ENCODE measurements at regions not wholly inside any gene's neighbourhood (a gene's known extent, or its start where the extent isn't known, plus 50 kb on each side); places are given as distances from the start of the nearest gene placed in this dataset.

DNA sequence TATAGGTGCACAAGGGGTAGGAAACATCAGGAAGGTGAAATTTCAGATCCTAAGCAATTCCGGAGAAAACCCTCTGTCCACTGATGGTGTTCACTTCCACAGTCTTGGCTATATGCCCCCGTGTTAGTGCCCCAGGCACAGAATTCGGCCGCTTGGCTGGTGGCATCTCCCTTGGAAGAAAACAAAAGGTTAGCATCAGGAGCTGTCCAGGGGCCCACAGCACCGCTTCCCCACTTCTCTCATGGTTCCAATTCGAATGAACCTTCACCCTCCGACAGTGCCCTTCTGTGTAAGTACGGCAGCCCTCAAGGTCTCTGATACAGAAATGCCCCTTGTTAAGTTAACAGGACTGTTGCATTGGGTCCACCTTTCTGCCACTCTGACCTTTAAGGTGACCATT lies 409.0 kb downstream of the GADD45G start:
- DNase-seq: no peak

DNA sequence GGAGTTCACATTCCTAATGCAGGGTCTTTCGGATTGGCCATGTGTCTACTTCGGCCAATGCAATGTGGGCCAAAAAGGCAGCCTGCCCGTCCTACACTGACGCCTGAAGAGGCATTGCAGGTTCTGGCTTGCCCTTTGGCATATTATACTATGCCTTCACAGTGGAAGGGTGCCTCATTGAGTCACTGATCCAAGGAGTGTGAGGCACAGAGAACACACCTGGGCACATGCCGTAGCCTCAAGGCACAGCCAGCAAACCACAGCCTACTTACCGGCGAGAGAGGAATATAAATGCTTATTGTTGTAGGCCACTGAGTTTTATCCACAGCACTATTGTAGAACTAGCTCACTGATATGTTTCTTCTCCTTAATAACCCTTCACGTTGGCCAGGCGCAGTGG lies 409.6 kb downstream of the GADD45G start:
- no peak for DNase-seq

DNA sequence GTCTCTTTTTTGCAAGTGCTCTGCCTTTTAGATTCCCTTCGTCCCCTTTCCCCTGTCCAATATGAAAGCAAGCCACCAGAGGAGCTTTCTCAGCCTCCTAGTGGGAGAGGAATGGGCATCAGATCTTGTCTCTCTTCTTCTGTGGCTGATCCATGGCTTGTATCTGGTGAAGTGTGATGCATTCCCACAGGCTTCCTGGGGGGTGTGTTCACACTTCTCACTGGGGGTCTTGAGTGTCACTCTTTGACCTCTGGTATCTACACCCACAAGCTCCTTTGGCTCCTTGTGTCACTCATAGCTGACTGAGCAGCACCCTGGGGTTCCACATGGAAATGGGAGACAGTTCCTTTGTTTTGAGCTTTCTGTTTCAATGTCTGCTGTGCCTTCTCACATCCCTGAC lies 411.5 kb downstream of the GADD45G start:
- DNase-seq: no peak

DNA sequence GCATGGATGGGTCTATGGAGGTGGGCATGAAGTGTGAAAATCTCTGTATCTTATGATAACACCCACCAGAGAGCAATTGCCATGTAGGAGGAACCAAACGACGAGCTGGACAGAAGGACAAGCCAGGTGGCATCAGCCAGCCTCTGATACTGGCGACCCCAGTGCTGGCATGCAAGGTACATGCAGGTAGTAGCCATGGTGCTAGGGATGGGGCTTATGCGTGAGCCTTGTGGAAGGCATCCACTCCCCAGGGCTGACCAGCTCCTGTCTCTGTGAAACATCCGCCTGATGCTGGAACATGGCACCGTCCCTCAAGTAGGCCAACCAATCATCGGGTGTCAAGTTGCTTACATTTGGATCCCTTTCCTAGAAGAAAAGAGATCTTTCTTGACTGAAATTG lies 412.9 kb downstream of the GADD45G start:
- no peak for DNase-seq

DNA sequence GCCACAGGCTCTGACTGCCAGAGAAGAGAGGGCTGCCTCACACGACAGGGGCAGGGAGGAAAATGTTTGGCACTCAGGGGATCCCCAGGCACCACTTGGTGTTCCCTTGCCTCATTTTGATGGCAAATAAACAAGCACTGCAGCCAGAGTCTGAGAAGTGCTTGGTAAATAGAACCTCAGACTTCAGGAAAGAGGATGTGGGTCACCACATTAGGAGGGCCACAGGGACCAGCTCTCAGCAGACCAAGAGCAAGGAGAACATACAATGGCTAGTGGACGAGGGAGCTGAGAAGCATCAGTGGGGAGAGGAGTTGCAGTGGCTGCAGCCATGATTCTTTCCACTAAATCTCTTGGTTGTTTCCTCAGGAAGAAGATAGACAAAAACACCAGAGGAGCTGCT lies 413.9 kb downstream of the GADD45G start:
- DNase-seq: no peak

DNA sequence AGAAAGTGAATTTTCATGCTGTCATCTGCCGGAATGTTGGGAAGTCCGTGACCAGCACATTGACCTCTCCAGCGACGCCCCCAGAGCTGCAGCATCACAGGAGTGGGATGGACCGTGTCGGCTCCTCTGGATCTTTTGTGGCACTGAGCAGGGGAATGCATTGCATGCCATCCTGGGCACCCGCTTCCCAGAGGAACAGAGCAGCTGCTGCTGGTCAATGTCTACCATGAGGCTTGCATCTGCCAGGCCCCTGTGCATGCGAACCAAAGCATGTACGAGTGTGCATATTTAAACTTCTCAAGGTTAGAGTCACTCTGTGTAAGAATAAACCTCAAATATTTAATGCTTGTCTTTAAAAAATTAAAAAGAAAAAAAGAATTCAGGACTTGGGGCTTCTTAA lies 414.8 kb downstream of the GADD45G start:
- DNase-seq: no peak

DNA sequence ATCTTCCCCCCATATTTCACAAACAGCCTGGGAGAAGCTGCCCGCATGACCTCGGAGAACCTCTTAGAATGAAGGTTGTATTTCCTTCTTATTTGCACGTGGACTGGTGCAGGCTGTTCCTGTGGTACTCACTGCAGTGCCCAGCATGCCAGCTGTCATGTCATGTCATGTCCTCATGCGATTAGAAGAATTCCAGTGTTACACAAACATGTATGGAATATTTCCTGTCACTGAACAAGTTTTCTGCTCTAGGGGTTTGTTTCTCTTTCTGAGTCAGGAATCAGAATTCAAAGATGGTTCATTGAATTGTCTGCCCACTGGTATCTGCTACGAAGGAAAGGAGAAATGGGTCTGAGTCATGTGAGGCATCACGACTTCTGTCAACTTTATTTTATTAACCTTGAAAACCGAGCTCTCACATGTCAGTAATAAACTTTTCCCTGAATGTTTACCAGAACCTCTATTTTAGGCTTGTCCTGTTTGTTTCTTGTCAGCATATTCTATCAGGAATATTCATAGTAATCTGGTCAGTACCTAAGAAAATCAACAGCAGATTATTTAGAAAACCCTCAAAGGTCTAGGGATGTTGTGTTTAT lies 415.6 kb downstream of the GADD45G start:
- no peak for DNase-seq

DNA sequence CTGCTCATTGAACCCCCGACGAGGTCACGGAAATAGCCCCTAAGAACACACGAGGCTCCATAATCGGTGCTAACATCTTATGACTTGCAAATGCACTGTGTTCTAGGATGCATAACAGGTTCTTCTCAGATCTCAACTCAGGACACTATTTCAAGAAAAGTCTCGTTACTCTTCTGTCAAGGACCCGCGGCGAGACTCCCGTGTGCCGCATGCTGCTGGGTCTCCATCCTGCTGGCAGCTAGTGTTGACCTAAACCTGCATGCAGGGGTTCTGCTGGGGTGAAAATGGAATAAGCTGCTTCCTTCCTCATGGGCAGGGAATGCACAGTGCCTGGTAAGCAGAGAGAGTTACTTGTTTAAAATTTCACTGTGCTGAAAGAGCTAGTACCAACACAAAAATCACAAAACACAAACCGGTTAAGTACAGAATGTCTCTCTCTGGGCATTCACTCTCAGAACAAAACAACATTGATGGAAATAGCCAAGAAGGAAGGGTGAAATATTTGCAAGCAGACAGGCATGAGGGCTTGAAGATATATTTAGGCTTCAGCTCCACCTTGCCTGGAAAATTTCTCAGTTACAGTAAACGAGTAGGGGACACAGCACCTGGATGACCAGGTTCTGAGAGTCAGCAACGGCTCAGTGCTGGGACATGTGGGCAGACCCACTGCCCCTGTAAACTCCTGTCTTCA lies 416.5 kb downstream of the GADD45G start:
- no peak for DNase-seq

DNA sequence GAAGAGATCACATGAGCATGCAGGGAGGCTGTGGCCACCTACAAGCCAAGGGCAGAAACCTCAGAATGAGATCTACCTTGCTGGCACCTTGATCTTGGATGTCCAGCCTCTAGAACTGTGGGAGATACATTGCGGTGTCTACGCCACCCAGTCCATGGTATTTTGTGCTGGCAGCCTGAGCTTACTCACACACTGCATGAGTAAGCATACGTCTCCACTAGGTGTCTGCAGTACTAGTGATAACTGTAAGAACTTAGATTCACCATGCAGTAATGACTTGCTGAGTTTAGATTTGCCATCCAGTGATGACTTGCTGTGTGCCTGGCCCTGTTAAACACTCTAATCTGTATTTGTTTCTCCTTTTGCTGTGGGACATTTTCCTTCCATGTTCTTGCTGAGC lies 417.7 kb downstream of the GADD45G start:
- no peak for DNase-seq

DNA sequence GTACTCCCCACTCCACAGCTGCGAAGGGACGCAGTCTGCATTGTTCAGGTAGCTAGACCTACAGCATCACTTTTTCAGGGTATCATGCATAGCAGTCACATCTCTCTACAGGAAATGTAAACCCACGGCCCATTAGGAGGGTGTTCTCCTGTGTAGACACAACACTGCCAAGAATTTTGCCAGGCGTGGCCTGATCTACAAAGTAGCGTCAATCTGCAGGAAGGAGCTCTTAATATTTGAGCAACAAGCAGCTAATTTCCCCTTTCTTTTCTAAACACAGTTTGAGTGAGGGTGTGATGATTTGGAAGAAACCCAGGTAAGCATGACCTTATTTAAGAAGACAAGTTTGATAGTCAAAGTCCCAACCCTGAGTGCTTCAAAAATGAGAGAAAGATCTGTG lies 419.0 kb downstream of the GADD45G start:
- no peak for DNase-seq

DNA sequence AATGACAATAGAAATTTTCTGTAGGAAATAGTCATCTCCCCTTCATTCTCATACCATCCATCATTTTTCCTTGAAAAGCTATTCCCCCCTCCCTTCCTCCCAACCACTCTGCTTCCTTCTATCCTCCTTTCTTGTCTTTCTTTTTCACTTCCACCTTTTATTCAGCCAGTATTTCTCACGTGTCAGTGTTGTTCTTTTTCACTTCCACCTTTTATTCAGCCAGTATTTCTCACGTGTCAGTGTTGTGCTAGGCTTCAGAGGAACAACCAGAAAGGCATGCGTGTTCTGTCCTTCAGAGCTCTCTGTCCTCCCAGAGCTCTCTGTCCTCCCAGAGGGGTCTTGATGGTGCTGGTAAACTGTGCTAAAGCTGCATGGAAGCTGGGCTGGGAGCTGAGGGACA lies 419.6 kb downstream of the GADD45G start:
- no peak for DNase-seq

DNA sequence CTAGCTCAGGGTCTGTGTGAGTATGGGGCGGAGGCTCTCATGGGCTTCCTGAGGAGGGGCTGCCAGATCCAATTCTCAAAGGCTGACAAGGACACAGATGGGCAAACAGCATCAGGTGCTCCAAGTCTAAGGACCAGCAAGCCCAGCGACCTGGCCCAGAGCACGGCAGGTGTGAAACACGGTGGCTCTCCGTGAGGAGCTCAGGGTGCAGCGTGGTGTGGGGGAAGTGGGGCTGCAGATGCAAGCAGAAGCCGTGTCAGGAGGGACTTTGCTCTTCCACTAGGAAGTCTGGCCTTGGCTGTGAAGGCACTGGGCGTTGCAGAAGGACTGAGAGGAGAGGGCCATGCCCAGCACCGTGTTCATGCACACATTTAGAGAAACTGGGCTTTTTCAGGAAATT lies 420.0 kb downstream of the GADD45G start:
- DNase-seq: no peak

DNA sequence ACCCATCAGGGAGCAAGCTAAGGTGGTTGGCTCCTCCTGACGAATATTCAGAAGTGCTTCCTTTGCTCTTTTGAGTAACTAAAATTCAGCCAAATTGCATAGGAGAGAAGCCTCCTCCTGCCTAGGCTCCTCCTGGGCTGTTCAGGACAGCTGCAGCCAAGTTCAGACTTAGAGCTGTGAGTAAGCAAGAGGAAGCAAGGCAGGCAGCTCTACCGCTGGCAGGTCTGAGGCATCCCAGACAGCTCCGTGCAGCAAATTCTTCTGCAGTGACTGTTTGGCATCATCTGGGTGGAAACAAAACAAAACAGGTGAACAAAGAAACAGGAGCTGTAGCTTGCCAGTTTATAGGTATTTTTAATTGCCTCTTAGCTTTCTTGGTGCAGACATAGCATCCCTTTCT lies 421.0 kb downstream of the GADD45G start:
- DNase-seq: no peak

DNA sequence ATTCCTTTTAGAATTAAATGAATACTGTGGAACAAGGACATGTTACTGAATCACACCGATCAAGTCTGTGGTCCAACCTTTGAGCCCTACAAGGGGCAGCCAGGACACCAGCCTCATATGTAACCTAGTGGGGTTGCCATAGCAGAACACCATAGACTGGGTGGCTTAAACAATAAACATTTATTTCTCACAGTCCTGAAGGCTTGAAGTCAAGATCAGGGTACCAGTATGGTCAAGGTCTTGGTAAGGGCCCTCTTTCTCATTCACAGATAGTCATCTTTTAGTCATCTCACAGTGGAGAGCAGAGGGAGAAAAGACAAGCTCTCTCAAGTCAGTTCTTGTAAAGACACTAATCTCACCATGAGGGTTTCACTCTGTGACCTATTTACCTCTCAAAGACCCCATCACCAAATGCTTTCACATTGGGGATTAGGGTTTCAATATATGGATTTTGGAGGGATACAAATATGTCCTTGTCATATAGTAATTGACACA lies 422.5 kb downstream of the GADD45G start:
- DNase-seq: no peak

DNA sequence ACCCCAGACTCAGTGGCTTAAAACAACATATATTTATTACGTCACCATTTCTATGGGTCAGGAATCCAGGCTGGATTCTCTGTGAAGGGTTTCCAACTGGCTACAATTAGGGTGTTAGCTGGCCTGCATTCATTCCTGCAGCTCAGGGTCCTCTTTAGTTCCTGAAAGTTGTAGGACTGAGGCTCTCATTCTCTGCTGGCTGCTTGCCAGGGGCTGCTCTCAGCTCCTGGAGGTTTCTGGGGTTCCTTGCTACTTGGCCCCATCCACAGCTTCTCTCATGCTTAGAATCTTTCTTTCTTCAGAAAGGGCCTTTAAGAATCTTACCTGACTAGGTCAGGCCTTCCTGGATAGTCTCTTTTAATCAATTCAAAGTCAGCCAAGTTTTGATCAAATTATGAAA lies 424.6 kb downstream of the GADD45G start:
- no peak for DNase-seq

DNA sequence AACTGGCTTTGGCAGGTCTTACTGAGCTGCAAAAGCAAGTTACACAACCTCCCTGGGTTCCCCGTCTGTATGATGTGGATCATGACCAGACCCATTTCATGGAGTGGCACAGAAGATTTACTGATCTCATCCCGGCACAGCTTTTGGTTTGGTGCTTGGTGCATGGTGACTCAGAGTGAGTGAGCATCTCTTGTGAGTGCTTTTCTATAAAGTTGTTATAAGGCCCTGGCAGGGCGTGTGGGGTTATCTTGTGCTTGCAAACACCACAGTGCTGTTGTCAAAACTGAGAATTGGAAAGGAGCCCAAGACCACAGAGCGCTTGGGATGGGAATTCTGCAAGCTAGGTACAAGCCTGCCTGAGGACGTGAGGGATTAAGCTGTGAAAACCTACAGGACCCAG lies 425.2 kb downstream of the GADD45G start:
- no peak for DNase-seq

DNA sequence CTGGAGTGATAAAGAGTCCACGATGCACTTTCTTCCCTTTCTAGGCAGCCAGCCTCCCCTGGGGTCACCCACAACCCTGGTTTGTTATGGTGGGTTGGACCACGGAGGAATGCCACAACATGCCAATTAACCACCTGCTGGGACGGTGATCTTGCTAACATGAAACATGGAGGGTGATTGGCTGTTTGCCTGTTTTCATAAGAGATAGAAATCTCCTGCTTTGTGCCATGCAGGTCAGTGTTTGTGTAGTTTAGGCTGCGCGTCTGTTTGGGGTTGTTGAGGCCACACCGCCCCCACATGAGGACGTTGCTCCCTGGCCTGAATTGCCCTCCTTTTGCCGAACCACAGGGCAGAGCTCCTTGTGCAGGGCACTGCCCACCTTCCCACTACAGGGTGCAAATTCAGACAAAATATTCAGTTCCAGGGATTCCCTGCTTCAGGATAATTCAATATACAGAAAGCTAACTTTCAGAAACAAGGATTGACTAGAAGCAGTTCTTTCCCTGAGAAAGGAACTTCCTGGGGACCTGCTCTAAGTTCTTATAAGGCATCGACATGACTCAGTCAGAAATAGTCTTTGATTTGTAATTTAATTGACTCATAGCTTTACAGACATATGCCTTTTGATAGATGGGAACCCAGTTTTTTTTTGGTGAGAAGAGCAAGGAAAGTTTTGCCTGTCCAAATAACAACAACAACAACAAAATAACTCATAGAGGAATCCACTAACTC lies 427.6 kb downstream of the GADD45G start:
- DNase-seq: no peak

DNA sequence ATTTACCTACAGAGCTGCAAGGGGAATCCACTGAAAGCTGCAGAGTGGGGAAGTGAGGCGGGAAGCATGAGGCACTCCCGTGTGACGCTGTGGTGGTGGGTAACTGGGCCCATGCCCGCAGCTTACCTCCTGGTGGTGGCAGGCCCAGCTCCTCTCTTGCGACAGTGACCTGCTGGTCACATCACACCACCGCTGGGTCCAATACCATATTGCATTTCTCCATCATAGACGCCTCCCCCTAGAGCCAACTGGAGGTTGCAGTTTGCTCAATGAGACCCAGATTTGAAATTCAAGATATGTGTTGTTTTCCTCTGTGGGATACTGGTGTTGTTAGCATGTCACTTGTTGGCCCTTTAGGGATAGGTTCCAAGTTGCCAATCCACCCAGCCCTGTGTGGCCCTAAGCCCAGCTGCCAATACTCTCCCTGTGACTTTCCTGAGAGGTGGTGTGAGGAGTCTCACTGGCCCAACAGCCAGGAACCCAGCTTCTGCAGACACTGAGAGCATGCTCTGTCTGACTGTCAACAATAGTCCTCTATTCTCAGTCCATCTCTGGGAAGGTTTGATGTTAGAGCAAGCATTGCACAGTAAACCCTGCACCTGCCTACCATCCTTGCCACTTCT lies 428.3 kb downstream of the GADD45G start:
- DNase-seq: no peak

DNA sequence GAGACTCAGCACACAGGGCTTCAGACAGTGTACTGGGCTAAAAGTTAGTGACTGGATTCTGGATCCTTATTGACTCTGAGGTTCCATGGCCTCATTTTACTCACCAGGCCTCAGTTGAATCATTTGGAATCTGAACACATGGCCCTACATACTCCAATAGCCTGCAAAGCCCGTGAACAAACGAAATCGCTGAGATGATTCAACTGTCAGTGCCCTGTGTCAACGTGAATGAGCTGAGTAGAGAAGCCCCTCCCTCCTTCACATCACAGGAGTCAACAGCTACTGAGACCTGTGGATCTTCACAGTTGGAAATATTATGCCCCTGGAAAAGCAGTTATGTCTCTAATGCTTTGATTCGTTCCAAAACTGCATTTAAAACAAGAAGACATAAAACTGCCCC lies 429.3 kb downstream of the GADD45G start:
- DNase-seq: no peak

DNA sequence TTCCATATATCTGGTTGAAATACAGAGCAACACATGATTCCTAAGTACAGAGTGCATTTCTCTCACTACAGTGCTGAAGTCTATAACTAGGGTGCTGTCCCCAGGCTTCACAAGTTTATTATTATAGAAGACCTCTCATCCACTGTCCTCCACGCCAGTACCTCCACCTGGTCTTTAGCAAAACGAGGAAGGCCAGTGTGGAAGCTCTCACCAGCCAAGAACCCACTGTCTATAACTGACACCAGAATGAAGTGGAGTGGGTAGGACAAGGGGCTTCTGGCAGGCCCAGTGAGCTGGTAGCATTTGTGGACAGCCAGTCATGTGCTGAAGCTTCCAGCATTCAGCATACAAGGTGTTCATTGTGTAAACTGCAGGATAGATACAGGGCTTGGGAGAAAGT lies 430.7 kb downstream of the GADD45G start:
- no peak for DNase-seq

DNA sequence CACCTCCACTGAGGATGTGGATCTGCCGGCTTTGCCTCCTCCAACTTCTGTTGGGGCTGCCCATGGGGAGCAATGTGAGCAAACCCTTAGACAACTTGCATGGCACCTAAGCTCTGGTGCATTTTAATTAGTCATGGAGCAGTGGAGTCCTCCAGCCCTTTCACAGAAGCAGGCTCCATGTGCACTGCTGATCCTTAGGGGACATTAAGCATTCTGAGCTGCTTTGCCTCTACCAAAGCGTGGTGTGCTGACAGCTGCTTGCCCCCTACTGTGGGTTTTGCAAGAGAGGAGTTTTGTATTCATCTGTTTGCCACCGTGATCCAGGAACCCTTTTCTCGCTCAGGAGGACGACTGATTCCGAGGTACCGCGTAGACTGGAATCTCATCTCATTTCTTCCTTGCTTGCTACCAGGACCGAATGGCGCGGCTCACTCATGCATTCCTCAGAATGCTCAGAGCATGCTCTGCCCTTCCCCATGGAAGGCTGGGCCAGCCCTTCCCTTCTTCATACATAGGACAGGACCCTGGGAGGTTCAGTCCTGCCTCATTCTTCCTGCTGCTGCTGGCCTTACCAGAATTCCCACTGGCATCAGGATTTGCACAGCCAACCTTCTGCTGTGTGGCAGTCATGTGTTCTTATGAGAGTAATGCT lies 432.5 kb downstream of the GADD45G start:
- DNase-seq: no peak

DNA sequence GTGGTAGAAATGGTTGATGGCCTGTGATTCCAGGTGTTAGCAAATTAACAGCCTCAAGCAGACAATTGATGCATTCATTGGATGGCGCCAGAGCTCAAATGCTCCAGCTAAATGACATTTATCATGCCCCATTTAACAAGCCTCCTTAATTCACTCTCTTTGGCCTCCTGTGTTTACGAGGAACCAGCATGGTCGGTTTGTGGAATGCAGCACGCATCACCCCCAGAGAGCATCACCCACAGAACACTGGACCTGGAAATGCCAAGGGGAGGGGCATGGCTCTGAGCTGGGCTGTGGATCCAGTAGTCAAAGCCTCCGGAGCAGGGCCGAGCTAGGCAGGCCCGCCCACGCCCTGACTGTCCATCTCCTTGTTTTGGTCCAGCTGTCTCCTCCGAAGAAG lies 434.0 kb downstream of the GADD45G start:
- no peak for DNase-seq

DNA sequence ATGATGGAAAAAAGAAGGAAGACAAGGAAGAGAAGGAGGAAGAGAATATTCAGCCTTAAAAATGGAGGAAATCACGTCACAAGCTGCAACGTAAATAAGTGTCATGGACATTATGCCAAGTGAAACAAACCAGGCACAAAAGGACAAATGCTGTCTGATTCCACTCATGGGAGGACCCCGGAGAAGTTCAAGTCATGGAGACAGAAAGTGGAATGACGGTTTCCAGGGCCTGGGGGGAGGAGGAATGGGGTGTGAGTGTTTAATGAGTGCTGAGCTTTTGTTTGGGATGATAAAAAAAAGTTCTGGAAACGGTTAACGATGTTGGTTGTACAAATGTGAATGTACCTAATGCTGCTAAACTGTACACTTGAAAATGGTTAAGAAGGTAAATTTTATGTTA lies 439.5 kb downstream of the GADD45G start:
- DNase-seq: no peak
